Upper lobe of left lung (tissue), 4 donors: ENCODE measurements at regions not wholly inside any gene's neighbourhood (a gene's known extent, or its start where the extent isn't known, plus 50 kb on each side); places are given as distances from the start of the nearest gene placed in this dataset.

ENCODE experiments used
- POLR2A ChIP-seq, 4 donors: fragments of 450-650 bp; IDR thresholded peaks; one replicate each; pipeline ENCODE4 v1.5.1; 2016 to 2017; ENCODE audit warnings: antibody characterized with exemption in 4 of 4, mild to moderate bottlenecking in 2 of 4
- POLR2AphosphoS5 ChIP-seq, 2 donors: sonication (generic); formaldehyde crosslinking; IDR thresholded peaks; one replicate each; pipeline ENCODE4 v1.5.1; 2017; ENCODE audit warnings: antibody characterized with exemption in 2 of 2
- TF ChIP-seq, protein P1 (sequence below), 6 experiments: fragments of 450-650 bp in 4 of 6; fragments of 200-600 bp in 2 of 6; sonication (generic) in 2 of 6; IDR thresholded peaks; one replicate each; pipeline ENCODE4 v1.5.1; 2016 to 2019; ENCODE audit warnings: antibody characterized with exemption in 6 of 6

GRCh38 chr2:132256251-132256902 lies 94.6 kb upstream of the ANKRD30BL start:
- TF ChIP-seq, protein P1, sequence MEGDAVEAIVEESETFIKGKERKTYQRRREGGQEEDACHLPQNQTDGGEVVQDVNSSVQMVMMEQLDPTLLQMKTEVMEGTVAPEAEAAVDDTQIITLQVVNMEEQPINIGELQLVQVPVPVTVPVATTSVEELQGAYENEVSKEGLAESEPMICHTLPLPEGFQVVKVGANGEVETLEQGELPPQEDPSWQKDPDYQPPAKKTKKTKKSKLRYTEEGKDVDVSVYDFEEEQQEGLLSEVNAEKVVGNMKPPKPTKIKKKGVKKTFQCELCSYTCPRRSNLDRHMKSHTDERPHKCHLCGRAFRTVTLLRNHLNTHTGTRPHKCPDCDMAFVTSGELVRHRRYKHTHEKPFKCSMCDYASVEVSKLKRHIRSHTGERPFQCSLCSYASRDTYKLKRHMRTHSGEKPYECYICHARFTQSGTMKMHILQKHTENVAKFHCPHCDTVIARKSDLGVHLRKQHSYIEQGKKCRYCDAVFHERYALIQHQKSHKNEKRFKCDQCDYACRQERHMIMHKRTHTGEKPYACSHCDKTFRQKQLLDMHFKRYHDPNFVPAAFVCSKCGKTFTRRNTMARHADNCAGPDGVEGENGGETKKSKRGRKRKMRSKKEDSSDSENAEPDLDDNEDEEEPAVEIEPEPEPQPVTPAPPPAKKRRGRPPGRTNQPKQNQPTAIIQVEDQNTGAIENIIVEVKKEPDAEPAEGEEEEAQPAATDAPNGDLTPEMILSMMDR (IDR thresholded peaks at IDR 0.05), result no peak
- no peak for TF ChIP-seq POLR2AphosphoS5 (IDR thresholded peaks at IDR 0.05)
- TF ChIP-seq POLR2A (IDR thresholded peaks at IDR 0.05), result no peak
